ACHN (cell line): ENCODE measurements at regions not wholly inside any gene's neighbourhood (a gene's known extent, or its start where the extent isn't known, plus 50 kb on each side); places are given as distances from the start of the nearest gene placed in this dataset.
A peak's percentile ranks its signal among the peaks of the same experiment; 100 is the strongest.

Experiments
- DNase-seq: peaks from one replicate; pipeline ENCODE4 v3.0.0-alpha.2; 2015
- in situ Hi-C: cut with HindIII; loops from 2 replicates; pipeline ENCODE4 v1.10.0; 2017; ENCODE audit warnings: low sequenced_read_pairs, low pct_ligation_motif_present, low pct_unique_long_range_greater_than_20kb

DNA sequence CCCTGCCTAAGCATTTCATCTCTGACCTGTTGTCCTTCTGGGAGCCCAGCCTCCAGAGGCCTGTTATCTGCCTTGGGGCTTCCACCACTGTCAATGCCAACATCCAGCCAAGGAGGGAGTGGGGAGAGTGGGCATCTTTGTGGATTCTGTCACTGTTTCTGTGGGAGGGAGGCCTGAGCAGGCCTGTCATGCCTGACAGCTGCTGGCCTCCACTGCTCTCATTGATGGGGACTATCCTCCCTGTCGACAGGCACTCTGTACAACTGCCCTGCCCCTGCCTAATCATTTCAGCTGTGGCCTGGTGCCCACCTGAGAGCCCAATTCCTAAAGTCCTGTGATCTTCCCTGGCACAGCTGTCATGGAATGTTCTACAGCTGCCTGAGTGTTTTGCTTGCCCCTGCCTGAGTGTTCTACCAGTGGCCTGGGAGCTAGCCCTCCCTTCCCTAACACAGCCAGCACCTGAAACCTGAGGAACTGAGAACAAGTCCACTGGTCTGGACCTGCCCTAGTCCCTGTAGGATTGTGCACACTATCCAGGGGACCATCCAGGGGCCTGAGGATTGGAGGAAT, 145.3 kb downstream of the FAM83B start:
- no peak for DNase-seq
- in situ Hi-C loops = no loop called here

DNA sequence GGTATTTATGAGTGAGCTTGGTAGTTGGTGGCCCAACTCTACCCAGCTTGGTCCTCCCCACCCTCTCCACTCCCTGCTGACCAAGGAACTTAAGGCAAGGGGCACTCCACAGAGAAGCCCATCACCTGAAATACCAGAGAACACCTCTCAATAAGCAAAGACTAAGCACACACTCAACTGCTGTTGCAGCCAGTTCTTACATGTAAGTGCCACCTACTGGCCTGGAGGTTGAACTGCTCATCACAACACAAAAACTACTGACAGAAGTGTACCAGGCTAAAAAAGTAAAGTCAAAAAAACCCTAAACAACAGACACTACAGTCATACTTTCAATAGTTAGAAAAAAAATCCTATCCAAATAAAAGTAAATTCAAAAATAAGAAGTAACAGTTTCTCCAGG, 146.2 kb downstream of the FAM83B start:
- DNase-seq = peak; percentile 2
- in situ Hi-C loops = no loop called here

GRCh38 chr6:54993294-54993693, 146.7 kb downstream of the FAM83B start:
- no peak for DNase-seq
- in situ Hi-C loops = no loop called here

DNA sequence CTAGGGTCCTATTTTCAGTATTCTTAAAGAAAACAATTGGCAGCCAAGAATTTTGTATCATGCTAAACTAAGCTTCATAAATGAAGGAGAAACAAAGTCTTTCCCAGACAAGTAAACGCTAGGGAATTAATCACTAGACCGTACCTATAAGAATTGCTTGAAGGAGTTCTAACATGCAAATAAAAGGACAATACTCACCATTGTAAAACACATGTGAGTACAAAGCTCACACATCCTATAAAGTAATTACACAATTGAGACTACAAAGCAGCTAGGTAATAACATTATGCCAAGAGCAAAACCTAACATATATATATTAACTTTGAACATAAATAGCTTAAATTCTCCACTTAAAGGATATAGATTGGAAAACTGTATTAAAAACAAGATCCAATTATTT, 147.4 kb downstream of the FAM83B start:
- no peak for DNase-seq
- in situ Hi-C loops = no loop called here

DNA sequence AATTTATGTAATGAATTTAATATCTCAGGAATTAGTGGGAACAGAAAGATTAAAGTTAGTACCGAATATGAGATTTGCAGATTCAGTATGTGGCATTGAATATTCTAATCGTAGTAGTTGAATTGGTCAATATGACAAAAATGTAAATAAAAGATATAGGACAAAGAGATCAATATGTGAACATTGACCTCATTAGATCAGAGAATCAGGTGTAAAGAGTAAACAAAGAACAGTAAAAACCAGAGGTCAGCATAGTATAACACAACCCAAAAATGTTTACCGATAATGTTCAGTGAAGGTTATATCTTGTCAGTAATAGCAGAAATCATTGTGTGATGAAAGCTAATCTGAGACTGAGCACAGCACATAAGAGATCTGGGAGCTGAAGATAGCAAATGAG, 152.0 kb downstream of the FAM83B start:
- in situ Hi-C loops = no loop called here
- DNase-seq = no peak

DNA sequence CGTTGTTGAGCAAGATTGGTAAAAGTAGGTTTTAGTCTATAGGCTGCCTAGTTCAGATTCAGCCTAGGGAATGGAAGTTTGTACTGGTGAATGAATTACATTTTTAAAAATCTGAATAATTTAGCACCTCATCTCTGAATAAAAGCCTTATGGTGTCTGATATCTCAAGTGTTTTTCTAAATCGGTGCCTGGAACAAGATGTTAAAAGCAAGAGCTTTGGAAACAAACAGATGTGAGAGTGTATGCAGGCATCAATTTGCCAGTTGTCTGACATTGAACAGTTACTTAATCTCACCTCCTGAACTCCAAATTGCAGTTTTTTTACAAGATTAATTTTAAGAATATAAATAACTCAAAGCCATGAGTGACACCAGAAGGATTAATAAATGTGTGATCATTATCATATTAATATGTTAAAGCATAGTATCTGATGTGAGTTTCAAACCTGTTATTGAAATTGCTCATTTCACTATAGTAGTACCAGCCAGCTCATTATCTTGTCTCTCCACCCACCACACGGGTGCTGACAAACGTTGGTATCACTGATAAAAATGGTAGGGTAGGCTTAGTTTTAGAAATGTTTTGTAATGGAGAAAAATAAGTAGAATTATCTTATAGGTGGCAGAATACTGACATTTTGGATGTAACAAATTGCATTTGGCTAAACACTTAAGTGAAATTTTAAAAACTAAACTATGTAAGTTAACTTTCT, 157.3 kb downstream of the FAM83B start:
- in situ Hi-C loops = no loop called here
- DNase-seq = no peak

- DNase-seq = no peak
- in situ Hi-C loops = no loop called here
These were observed 162.6 kb downstream of the FAM83B start for GRCh38 chr6:55009131-55009530.

DNA sequence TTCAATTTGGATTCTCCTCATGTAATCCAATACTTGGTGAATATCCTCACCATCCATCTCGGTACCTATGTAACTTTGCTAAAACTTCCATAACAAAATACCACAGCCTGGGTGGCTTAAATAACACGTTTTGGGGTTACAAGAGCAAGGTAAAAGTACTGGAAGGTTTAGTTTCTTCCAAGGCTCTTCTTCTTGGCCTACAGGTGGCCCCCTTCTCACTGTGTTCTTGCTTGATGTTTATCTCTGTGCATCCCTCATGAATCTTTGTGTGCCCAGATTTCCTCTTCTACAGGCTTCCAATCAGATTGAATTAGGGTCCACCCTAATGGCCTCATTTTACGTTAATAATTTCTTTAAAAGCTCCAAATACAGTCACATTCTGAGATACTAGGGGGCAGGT, 163.3 kb upstream of the HCRTR2 start:
- no peak for DNase-seq
- in situ Hi-C loops = no loop called here

DNA sequence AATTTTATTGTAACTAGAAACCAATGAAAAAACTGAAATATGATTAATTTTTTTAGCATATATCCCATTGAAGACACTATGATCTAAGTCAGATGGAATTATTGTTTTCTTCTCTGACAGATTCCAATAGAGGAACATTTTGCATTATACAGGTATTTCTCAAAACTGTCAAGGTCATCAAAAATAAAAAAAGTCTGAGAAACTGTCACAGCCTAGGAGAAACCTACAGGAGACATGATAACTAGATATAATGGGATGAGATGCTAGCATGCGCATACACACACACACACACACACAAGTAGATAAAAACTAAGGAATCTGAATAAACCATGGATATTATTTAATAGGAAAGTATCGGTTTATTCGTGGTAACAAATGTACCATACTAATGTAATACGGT, 161.9 kb upstream of the HCRTR2 start:
- DNase-seq = no peak
- in situ Hi-C loops = no loop called here

DNA sequence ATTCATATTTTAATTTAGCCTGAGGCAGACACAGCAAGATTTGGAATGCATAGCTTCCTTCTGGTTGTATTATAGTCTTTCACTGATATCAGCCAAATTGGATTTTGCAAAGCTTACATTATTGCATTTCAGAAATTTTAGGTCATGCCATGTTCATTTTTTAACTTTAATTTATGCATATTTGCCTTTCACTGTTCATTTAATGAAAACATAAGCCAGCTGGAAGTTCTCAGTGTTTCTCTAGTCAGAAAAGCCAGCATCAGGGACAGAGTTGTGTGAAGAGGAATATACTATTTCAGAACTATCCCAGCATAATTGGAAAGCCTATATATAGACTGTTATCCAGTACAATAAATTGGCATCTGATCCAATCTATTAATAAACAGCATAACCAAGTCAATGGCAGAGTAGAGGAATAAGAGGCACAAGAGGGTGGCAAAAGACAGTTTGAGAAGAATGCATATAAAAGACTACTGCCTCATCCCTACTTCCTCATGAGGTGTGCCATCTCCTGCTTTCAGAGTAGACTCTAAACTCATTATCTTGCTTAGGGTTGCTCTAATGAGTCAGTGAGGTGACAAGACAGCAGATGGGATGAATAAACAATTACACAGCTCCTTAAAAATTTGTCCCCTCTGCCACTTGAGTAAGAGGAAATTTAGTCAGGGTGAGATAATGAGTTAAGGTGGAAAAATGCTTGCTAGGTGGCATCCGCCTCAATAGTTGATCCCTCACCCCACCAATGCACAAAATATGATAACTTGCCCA, 159.8 kb upstream of the HCRTR2 start:
- in situ Hi-C loops = no loop called here
- DNase-seq = no peak

DNA sequence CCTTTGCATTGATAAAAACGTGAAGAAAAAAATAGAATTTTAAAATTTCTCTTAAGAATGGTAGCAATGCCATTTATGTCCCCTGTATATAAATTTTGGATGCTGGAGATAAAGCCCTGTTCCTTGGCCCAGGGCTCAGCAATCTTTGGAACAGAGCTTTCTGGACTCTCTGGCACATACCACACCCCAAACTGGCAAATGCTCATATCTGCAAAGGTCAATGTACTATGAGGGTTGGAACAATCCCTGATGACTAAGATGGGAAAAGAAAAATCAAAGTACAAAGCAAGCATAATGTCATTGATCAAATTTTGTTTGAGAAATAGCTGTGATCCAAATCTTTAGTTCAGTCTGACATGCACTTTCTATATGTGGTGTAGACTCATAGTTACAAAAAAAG, 158.1 kb upstream of the HCRTR2 start:
- no peak for DNase-seq
- in situ Hi-C loops = no loop called here

DNA sequence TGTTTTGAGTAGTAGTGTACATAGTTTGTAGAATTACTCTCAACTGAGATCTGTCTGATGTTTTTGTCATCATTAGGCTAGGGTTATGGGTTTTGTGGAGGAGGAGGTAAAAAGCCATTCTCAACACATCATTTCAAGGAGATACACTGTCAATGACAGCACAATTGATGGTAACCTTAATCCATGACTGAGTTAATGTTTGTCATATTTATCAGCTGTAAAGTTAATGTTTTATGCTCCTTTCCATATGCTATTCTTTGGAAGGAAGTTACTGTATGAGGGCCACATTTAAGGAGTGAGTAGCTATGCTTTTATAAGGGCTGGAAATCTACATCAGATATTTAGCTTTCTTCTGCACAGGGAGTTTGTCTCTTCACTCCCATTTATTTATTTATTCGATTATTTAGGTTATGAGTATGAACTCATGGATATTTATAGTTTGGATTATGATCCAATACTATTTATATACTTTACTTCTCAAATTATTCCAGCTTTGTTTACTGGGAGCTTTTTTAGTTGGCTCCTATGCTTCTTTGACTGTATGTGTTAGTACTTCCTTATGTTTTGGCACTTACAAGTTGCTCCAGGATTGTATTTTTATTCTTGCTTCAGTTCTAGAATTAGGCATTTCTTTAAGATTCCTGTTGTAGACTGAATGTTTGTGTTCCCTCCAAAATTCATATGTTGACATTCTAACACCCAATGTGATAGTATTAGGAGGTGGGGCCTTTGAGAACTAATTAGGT, 156.6 kb upstream of the HCRTR2 start:
- in situ Hi-C loops = no loop called here
- no peak for DNase-seq

DNA sequence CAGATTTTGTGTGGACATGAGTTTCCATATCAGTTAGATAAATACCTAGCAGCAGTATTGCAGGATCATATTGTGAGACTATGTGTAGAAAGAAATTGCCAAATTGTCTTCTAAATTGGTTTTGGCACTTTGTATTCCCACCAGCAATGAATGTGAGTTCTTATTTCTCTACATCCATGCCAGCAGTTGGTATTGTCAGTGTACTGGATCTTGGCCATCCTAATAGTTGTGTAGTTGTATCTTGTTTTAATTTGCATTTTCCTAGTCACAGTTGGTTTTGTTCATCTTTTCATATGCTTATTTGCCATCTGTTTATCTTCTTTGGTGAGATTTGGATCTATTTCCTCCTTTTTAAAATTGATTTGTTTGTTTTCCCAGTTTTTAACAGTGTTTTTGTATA, 154.7 kb upstream of the HCRTR2 start:
- no peak for DNase-seq
- in situ Hi-C loops = no loop called here

- no peak for DNase-seq
- in situ Hi-C loops = no loop called here
These were observed 151.1 kb upstream of the HCRTR2 start for GRCh38 chr6:55023230-55023629.

DNA sequence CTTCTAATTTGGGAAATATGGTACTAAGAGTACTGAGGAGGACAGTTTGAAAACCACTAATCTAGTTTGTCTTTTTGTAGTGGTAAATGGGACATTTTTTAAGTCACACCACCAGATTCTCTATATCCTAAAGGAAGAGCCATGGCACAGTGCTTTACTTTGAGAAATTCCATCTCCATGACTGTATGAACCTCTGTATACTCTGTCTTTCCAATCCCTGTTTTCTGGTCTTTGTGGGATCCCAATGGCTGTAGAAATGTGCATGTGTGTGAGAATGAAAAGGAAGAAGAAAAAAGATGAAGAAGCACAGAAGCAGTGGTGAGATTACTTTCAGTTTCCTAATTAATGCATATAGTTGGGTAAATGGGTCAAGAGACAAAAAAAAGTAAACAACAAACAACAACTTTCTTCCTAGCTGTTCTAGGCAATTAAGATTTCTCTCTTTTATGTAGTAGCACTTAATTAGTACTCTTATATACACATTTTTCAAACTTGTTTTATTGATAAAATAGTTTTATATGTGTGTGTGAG, 141.2 kb upstream of the HCRTR2 start:
- in situ Hi-C loops = no loop called here
- DNase-seq = no peak

- DNase-seq = no peak
- in situ Hi-C loops = no loop called here
These were observed 139.6 kb upstream of the HCRTR2 start for GRCh38 chr6:55034752-55035151.

DNA sequence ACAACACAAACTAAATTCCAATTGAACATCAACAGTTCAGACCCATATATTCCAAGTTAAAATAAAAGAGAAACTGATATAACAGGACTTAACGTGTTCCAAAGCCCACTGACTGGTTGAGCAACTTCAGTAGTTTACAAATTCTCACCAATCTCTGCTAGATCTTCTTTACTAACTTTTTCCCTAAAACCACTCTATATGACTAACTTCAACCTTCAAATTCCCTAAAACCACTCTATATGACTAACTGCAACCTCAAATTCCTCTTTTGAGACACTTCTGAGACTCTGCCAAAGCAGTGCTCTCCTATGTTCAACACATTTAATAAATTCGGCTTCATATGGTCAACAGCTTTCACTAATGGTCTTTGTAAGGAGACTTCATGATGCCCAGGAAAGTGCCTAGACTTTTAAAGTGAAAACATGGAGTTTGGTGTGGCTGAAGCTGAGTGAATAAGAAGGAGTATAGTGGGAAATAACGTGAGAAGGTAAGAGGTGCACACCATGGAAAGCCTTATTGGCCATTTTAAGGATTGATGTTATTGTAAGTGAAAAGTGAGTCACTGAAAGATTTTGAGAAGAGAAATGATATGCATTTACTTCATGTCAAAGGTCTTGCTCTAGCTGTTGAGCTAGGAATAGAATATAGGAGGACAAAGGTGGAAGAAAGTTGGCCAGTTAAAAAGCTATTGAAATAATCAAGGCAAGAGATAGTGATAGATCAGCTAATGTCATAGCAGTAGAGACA, 134.0 kb upstream of the HCRTR2 start:
- in situ Hi-C loops = no loop called here
- DNase-seq = no peak

DNA sequence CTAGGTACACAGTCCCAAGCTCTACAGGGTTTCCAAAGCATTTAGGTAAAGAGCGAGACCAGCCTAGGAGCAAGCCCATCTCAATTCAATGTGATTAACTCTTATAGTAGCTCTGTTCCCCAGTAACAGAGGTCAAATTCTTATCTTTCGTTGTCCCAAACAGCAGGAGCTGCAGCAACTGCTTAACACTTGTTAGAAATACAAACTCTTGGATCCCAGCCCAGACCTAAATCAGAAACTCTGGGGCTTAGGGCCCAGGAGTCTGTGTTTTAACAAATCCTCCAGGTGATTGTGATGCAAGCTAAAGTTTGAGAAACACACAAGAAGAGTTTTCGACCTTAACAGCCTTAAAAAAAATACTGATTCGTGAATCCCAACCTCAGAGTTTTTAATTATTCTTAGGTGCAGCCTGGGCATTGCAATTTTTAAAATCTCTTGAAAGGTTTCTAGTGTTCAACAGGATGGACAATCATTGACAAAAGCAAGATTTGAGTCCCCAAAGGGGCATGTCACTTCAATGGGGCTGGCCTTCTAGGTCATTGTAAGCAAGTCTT, 127.4 kb upstream of the HCRTR2 start:
- DNase-seq = no peak
- in situ Hi-C loops = no loop called here
